Effector memory CD8-positive, alpha-beta T cell (primary cell): ENCODE measurements at regions not wholly inside any gene's neighbourhood (a gene's known extent, or its start where the extent isn't known, plus 50 kb on each side); places are given as distances from the start of the nearest gene placed in this dataset.

Experiments
- ATAC-seq: fragments of 150-1000 bp; cut with Tn5 transposase; replicated peaks from 2 replicates; pipeline ENCODE4 v1.10.0; 2021; ENCODE audit warnings: mild to moderate bottlenecking, moderate library complexity
- DNase-seq, 3 experiments: peaks; one replicate each; pipeline ENCODE4 v3.0.0; 2021
- H3K27ac Mint-ChIP-seq, 2 donors: one replicate each; pipeline ENCODE4 v1.8.0; 2022; ENCODE audit warnings: mild to moderate bottlenecking in 2 of 2, mixed read lengths in 2 of 2, moderate library complexity in 2 of 2
- H3K27me3 Mint-ChIP-seq, 2 donors: one replicate each; pipeline ENCODE4 v1.8.0; 2022; ENCODE audit warnings: mixed read lengths in 2 of 2
- H3K36me3 Mint-ChIP-seq: one replicate; pipeline ENCODE4 v1.8.0; 2022; ENCODE audit warnings: mild to moderate bottlenecking, moderate library complexity, mixed read lengths; ENCODE audit not compliant: insufficient read depth
- H3K4me1 Mint-ChIP-seq, 2 donors: one replicate each; pipeline ENCODE4 v1.8.0; 2022; ENCODE audit warnings: low read depth in 2 of 2, mixed read lengths in 2 of 2
- H3K4me3 Mint-ChIP-seq, 2 donors: one replicate each; pipeline ENCODE4 v1.8.0; 2022; ENCODE audit warnings: mild to moderate bottlenecking in 2 of 2, mixed read lengths in 2 of 2, moderate library complexity in 2 of 2
- H3K9me3 Mint-ChIP-seq, 2 donors: one replicate each; pipeline ENCODE4 v1.8.0; 2022; ENCODE audit warnings: mixed read lengths in 2 of 2

DNA sequence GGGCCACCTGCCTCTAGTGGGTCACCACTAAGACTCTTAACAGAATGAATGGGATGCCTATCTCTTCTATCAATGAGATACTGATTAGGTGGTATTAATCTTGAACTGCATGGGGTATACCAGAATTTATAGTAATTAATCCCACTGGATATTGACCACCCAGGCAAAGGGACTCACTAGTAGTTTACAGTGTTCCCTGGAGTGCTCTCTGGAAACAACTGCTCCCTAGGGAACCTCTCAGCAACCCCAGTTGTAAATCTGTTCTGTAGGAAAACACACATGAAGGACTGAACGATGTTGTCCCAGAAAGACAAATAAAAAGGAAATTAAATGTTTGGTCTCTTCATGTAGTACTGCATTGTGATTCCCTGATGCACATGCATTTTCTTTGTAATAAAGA lies 430.5 kb downstream of the HLX start:
- no peak overlapping the region for H3K4me3 Mint-ChIP-seq
- no peaks in the 10 kb centered on the region for H3K36me3 Mint-ChIP-seq
- no peaks in the 10 kb centered on the region for H3K9me3 Mint-ChIP-seq
- DNase-seq (no peak), ATAC-seq (no peak)
- H3K27me3 Mint-ChIP-seq = peaks cover 20 to 30% of the 10 kb centered on the region in 2 donors
- H3K4me1 Mint-ChIP-seq = no peaks in the 10 kb centered on the region
- no peak overlapping the region for H3K27ac Mint-ChIP-seq

DNA sequence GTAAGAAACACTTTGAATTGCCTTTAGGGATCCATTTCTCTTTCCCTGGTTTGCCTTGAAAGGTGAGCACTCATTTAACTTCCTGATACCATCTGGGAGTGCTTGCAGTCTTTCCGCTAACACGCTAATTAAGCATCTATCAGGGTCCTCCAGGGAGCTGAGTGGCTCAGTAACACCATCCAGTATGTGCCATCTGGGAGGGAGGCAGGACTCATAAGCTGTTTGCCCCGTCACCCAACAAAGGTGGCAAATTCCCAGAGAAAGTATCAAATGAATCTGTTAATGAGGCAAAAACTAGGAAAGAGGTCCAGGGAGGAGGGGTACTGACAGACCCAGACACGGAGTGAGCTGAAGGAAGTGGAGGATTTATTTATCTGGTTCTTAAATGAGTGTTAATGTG lies 430.9 kb downstream of the HLX start:
- no peaks in the 10 kb centered on the region for H3K9me3 Mint-ChIP-seq
- no peak for DNase-seq
- ATAC-seq = no peak

DNA sequence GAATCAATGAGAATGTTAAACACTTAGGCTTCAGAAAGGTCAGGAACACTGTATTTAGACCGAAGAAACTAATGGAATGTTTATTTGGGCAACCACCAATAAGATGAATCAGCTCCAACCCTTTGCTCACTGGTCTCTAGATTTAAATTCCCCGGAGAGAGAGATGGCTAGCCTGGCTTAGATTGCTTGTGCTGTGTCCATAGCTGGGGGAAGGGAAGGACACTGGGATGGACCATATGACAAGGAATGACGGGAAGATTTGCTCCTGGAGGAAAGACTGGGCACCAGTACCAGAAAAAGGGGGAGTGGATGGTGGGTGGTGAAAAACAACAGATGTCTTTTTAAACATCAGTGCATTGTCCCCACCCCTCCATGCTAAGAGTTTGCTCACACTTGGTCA lies 426.6 kb downstream of the DUSP10 start:
- Mint-ChIP-seq H3K4me3 (no peak overlapping the region), H3K27ac (no peak overlapping the region), H3K9me3 (peaks cover 0 to 2% of the 10 kb centered on the region in 2 donors), H3K36me3 (no peaks in the 10 kb centered on the region), H3K4me1 (no peaks in the 10 kb centered on the region), H3K27me3 (peaks cover 15 to 28% of the 10 kb centered on the region in 2 donors)
- DNase-seq = no peak
- ATAC-seq = no peak

More for the DNA sequence above, 430.9 kb downstream of the HLX start:
- Mint-ChIP-seq H3K36me3 (no peaks in the 10 kb centered on the region), H3K27me3 (peaks cover 16 to 29% of the 10 kb centered on the region in 2 donors), H3K4me1 (no peaks in the 10 kb centered on the region), H3K27ac (no peak overlapping the region), H3K4me3 (no peak overlapping the region)

DNA sequence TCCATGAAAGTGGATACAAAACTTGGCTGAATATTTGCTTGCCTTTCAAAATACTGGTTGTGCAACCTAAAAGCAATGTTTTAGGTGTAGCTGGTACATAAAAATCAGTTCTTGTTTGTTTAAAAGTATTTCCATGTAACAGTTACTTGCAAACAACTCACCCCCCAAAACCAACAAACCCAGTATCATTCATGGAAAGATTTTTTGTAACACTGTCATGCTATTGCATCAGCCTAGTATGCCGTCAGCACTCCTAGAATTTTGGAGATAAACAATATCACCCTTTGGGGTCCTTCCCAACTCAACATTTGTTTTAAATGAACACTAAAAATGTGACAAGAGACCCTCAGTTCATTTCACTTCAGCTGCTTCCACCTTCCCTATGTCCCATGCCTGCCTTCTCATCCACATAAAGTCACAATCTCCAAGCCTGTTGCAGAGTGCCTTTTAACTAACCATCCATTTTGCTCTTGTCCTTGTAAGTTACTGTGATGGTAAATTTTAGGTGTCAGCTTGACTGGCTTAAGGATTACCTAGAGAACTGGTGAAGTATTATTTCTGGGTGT lies 425.3 kb downstream of the DUSP10 start:
- ATAC-seq (no peak), DNase-seq (no peak)
- Mint-ChIP-seq H3K36me3 (no peaks in the 10 kb centered on the region), H3K9me3 (peaks cover 0 to 2% of the 10 kb centered on the region in 2 donors), H3K4me3 (no peak overlapping the region), H3K27me3 (peaks cover 15 to 28% of the 10 kb centered on the region in 2 donors), H3K4me1 (no peaks in the 10 kb centered on the region), H3K27ac (no peak overlapping the region)

DNA sequence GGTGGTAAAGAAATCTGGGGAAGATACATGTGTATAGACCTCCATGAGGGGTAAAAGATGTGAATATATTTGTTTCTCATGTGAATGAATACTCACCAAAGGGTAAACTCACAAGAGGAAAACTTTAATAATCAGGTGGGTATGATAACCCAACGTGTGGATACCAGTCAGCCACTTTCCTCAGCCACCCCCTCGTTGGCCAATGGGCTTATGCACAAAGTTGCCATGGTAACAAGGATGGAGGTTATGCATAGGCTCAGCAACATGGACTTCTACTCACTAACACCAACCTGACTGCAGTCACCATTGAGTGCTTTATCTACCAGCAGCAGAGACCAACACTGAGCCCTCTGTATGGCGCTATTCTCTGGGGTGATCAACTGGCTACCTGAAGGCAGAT lies 424.4 kb downstream of the DUSP10 start:
- DNase-seq = no peak
- no peak for ATAC-seq
- Mint-ChIP-seq H3K36me3 (no peaks in the 10 kb centered on the region), H3K4me3 (no peak overlapping the region), H3K27me3 (peaks cover 15 to 38% of the 10 kb centered on the region in 2 donors), H3K9me3 (peaks cover 0 to 2% of the 10 kb centered on the region in 2 donors), H3K27ac (no peak overlapping the region), H3K4me1 (no peaks in the 10 kb centered on the region)

DNA sequence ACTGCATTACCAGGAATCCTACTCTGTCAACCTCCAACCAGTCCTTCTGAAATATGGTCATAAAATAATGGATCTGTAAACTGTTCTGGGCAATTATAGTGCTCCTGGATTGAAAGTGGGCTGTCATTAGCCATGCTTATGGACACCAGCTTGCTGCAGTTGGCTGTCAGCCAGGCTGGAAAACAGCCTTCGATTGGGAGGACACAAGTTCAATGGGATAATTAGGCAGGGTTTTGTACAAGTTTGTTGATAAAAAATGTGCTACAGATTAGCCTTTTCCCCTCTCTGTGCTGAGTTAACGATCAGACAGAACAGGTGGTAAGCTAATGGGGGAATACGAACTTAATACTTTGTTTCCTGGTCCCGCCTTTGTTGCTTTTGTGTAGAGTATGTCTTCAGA lies 413.9 kb downstream of the DUSP10 start:
- Mint-ChIP-seq H3K4me3 (no peak overlapping the region), H3K4me1 (no peaks in the 10 kb centered on the region), H3K27me3 (peaks cover 23 to 26% of the 10 kb centered on the region in 2 donors), H3K9me3 (peaks cover 5 to 11% of the 10 kb centered on the region in 2 donors), H3K36me3 (no peaks in the 10 kb centered on the region), H3K27ac (no peak overlapping the region)
- DNase-seq (no peak), ATAC-seq (no peak)

DNA sequence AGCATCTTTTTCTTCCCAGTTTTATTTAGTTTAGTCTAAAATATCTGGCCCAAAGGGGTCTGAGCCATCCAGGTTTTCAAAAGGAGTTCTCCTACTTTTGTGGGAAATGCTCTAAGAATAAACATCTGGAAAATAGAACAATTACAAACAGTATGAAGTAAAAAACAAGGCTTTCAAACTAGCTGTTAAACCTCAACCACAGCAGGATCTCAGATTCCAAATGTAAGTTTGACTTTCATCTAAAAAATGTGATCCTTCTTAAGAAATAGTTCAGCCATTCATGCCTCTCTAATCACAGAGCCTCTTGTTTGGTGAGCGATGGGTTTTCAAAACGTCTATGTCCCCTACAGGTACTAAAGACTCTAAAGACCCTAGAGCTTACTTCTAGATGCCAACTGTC lies 413.5 kb downstream of the DUSP10 start:
- Mint-ChIP-seq H3K9me3 (peaks cover 5 to 11% of the 10 kb centered on the region in 2 donors), H3K27me3 (peaks cover 22 to 23% of the 10 kb centered on the region in 2 donors), H3K27ac (no peak overlapping the region), H3K36me3 (no peaks in the 10 kb centered on the region), H3K4me1 (no peaks in the 10 kb centered on the region), H3K4me3 (no peak overlapping the region)
- ATAC-seq (no peak), DNase-seq (no peak)

DNA sequence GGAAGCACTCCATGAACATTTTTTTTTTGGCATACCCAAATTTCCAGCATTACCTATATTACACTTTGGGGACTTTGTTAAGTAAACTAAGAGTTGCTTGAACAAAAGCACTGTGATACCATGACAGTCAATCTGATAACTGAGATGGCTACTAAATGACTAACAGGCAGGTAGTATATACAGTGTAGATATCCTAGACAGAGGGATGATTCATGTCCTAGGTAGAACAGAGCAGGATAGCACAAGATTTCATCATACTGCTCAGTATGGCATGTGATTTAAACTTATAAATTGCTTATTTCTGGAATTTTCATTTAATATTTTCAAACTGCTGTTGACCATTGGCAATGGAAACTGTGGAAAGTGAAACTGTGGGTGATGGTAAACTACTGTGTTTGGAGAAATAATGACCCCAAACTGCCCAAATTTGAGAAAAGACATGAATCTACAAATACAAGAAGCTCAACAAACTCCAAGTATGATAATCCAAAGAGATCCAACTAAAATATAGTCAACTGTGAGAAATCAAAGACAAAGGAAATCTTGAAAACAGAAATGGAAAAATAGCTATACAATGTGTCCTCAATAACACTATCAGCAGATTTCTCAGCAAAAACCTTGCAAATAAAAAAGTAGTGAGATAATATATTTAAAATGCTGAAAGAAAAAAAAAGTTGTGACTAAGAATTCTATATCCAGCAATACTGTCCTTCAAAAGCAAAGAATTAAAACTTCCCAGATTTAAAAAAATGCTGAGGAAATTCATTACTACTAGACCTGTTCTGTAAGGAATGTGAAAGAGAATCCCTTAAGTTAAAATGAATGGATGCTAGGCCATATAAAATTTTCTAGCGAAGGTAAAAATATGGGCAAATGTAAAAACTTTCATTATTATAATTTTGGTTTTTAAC lies 410.4 kb downstream of the DUSP10 start:
- no peak for ATAC-seq
- no peaks in the 10 kb centered on the region for H3K36me3 Mint-ChIP-seq
- H3K27me3 Mint-ChIP-seq = peaks cover 13 to 34% of the 10 kb centered on the region in 2 donors
- H3K9me3 Mint-ChIP-seq = peaks cover 5 to 11% of the 10 kb centered on the region in 2 donors
- H3K4me3 Mint-ChIP-seq = no peak overlapping the region
- no peaks in the 10 kb centered on the region for H3K4me1 Mint-ChIP-seq
- DNase-seq = no peak
- no peak overlapping the region for H3K27ac Mint-ChIP-seq

DNA sequence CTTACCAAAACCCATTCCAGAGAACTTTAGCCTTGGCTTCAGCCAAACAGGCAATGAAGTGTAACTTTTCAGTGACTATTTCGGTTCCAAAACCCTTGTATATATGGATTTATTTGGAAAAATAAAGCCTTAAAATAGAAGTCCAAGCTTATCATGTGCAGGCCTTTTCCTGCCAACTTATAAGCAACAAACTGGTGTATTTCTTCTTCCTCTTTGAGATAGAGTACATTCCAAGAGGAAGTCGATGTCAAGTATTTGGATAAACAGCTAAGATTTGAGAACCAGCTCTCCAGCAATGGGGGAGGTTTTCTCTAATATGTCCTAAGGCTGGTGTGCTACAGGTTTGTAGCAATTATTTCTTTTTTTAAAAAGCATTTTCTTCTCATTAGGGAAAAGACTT lies 407.8 kb downstream of the DUSP10 start:
- Mint-ChIP-seq H3K9me3 (peaks cover 5 to 11% of the 10 kb centered on the region in 2 donors), H3K27me3 (peaks cover 2 to 26% of the 10 kb centered on the region in 2 donors), H3K4me3 (no peak overlapping the region), H3K36me3 (no peaks in the 10 kb centered on the region), H3K4me1 (no peaks in the 10 kb centered on the region), H3K27ac (no peak overlapping the region)
- no peak for DNase-seq
- ATAC-seq = no peak

DNA sequence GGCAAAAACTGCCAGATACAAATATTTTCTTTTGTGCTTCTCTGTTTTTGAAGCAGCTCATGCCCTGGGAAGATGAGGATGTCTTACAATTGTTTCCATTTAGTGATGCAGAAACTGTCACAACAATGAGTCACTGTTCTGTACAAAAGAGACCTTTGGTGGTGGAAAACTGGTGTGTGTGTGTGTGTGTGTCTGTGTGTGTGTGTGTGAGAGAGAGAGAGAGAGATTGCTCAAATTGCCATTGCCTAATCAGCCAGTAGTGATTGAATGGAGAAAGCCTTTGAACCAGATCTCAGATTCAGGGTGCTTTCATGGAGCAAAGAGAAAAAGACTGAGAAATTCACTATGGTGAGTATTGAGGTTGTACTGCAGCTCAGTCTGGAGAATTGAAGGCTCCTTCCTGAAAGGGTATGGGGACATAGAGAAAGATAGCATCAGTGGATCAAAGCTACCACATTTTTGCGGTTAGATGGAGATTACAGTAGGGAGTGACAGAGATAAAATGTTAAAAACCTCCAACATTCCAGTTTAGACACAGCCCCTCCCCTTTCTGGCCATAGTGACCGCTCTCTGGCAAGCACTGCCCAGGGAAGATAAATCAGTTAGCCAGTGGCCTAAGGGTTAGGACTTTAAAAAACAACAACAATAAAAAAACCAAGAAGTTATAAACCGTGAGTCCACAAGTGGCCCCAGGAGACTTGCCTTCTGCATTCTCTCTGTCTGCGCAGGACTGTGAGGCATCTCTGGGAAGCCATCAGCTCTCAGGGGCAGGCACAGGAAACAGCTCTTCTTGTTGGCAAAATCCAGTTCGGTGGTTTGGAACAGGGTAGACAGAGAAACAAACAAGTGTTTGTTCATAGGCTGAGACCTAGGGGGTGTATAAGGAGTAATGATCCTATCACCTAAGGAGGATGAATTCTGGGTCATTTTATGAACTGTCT lies 406.5 kb downstream of the DUSP10 start:
- DNase-seq = no peak
- H3K4me3 Mint-ChIP-seq = no peak overlapping the region
- peaks cover 5 to 11% of the 10 kb centered on the region in 2 donors for H3K9me3 Mint-ChIP-seq
- H3K36me3 Mint-ChIP-seq = no peaks in the 10 kb centered on the region
- peaks cover 10 to 36% of the 10 kb centered on the region in 2 donors for H3K27me3 Mint-ChIP-seq
- H3K27ac Mint-ChIP-seq = no peak overlapping the region
- H3K4me1 Mint-ChIP-seq = no peaks in the 10 kb centered on the region
- no peak for ATAC-seq

DNA sequence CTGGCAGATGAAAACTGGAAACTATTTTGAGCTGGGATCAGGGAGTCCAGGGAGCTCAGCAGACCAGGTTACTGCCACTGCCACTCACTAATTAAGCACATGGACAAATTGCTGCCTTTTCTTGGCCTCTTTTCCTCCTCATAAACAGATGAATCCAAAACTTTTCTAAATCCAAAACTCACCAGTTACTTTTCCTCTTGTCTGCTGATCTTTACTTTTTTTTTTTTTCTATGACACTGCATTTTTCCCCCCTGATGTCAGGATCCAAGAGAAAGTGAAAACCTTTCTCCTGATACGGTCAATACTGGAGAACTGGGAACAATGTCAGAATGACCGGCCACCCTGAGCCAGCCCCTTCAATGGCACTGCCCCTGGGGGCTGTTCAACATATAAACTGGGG lies 405.8 kb downstream of the DUSP10 start:
- DNase-seq (no peak), ATAC-seq (no peak)
- Mint-ChIP-seq H3K9me3 (peaks cover 5 to 11% of the 10 kb centered on the region in 2 donors), H3K4me1 (no peaks in the 10 kb centered on the region), H3K27me3 (peaks cover 10 to 36% of the 10 kb centered on the region in 2 donors), H3K4me3 (no peak overlapping the region), H3K36me3 (no peaks in the 10 kb centered on the region), H3K27ac (no peak overlapping the region)

DNA sequence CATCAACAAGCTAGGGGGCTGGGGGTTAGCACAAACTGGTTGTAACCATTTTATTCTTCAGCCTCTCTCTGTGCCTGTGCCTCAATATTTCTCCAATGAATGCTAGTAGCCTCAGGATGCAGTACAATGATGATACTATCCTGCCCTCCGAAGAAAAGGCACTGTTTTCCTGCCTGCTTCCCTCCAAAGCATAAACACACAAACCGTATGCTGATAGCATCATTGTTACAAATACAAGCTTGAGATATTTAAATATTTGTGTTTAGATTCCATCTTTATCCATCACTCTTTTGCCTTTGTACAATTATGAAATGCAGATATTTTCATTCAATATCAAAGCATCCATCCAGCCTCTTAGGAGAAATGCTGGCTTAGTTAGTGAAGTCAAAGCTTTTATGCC lies 404.8 kb downstream of the DUSP10 start:
- H3K4me1 Mint-ChIP-seq = no peaks in the 10 kb centered on the region
- H3K4me3 Mint-ChIP-seq = no peak overlapping the region
- H3K36me3 Mint-ChIP-seq = no peaks in the 10 kb centered on the region
- no peak overlapping the region for H3K27ac Mint-ChIP-seq
- no peak for ATAC-seq
- peaks cover 5 to 8% of the 10 kb centered on the region in 2 donors for H3K9me3 Mint-ChIP-seq
- H3K27me3 Mint-ChIP-seq = peaks cover 11 to 36% of the 10 kb centered on the region in 2 donors
- DNase-seq = no peak

DNA sequence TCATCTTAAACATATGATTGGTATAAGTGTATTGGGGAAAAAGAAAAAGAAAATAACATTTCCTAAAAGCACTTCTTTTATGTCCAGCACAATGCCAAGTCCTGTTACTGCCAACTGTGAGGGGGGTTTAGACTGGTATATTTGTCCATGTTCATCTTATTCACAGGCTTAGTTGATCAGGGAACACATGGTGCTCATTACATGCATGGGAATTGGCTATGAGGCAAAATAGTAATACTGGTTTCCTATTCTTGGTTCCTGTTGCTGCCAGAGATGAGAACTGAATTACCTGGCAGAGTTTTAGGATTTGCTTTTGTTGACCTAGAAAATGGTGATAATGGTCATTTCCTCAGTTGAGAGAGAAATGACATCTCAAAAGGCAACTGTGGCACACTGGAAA lies 398.8 kb downstream of the DUSP10 start:
- Mint-ChIP-seq H3K4me1 (no peaks in the 10 kb centered on the region), H3K27ac (no peak overlapping the region), H3K9me3 (no peaks in the 10 kb centered on the region), H3K4me3 (no peak overlapping the region), H3K36me3 (no peaks in the 10 kb centered on the region), H3K27me3 (peaks cover 19 to 27% of the 10 kb centered on the region in 2 donors)
- ATAC-seq (no peak), DNase-seq (no peak)
